WERI-Rb-1 (cell line): ENCODE measurements at regions not wholly inside any gene's neighbourhood (a gene's known extent, or its start where the extent isn't known, plus 50 kb on each side); places are given as distances from the start of the nearest gene placed in this dataset.

Source experiments
- DNase-seq: peaks from one replicate; pipeline ENCODE4 v3.0.0-alpha.2; 2020
- H3K27ac ChIP-seq: fragments of 250-450 bp; sonication (Bioruptor Pico); 2 replicates; pipeline ENCODE4 v1.5.1; 2020; ENCODE audit warnings: mild to moderate bottlenecking, moderate library complexity
- H3K27me3 ChIP-seq: fragments of 250-450 bp; sonication (Bioruptor Pico); 2 replicates; pipeline ENCODE4 v1.5.1; 2021; ENCODE audit warnings: mild to moderate bottlenecking, low read depth, moderate library complexity; ENCODE audit not compliant: insufficient read depth, severe bottlenecking
- H3K36me3 ChIP-seq: fragments of 250-450 bp; sonication (Bioruptor Pico); 2 replicates; pipeline ENCODE4 v1.5.1; 2020; ENCODE audit warnings: mild to moderate bottlenecking, moderate library complexity
- H3K4me3 ChIP-seq: 2 replicates; pipeline ENCODE4 v1.5.1; 2011; ENCODE audit warnings: low read depth, mild to moderate bottlenecking, control low read depth, low read length
- H3K9me3 ChIP-seq: fragments of 250-450 bp; sonication (Bioruptor Pico); 2 replicates; pipeline ENCODE4 v1.5.1; 2021; ENCODE audit warnings: mild to moderate bottlenecking, moderate library complexity; ENCODE audit not compliant: severe bottlenecking
- TF ChIP-seq, protein P1 (sequence below): IDR thresholded peaks from 2 replicates; pipeline ENCODE4 v1.5.1; 2011; ENCODE audit warnings: low read depth, mild to moderate bottlenecking, control low read depth, inconsistent platforms, low read length

DNA sequence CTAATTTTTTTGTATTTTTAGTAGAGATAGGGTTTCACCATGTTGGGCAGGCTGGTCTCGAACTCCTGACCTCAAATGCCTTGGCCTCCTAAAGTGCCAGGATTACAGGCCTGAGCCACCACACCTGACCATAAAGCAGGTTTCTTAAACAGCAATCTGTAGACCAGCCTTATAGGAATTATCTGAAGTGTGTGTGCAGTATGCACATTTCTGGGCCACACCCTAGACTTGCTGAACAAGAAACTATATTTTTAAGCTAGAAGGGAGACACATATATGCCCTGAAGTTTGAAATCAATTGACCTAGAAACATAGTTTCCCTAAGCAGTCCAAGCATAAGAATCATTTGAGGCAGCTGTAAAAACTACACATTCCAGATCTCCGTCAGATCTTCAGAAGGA is 805.7 kb downstream of the TUSC7 start:
- Histone ChIP-seq H3K9me3 (no peaks in the 10 kb centered on the region), H3K27ac (no peak overlapping the region), H3K27me3 (peaks cover 25% of the 10 kb centered on the region), H3K4me3 (no peak overlapping the region), H3K36me3 (no peaks in the 10 kb centered on the region)
- no peak for DNase-seq
- TF ChIP-seq, protein P1, sequence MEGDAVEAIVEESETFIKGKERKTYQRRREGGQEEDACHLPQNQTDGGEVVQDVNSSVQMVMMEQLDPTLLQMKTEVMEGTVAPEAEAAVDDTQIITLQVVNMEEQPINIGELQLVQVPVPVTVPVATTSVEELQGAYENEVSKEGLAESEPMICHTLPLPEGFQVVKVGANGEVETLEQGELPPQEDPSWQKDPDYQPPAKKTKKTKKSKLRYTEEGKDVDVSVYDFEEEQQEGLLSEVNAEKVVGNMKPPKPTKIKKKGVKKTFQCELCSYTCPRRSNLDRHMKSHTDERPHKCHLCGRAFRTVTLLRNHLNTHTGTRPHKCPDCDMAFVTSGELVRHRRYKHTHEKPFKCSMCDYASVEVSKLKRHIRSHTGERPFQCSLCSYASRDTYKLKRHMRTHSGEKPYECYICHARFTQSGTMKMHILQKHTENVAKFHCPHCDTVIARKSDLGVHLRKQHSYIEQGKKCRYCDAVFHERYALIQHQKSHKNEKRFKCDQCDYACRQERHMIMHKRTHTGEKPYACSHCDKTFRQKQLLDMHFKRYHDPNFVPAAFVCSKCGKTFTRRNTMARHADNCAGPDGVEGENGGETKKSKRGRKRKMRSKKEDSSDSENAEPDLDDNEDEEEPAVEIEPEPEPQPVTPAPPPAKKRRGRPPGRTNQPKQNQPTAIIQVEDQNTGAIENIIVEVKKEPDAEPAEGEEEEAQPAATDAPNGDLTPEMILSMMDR, result no peak

DNA sequence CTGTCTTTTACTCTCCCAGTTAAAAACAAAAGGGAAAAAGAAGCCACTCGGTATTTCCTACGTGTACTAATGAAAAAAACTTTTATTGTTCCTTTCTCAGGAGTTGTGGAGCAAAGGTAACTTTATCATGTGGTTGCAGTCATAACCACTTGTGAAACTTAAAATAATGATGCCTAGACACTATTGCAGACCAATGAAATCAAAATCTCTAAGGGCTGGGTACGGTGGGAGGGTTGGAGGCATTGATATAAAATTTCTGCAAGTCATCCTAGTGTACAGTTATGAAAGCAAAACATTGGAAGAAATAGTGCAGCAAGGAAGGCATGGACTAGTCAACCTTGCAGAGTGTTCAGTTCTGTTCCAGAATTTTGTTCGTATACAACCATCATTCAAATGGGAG is 808.8 kb downstream of the TUSC7 start:
- H3K27ac ChIP-seq, result no peak overlapping the region
- DNase-seq, result no peak
- TF ChIP-seq, protein P1, result no peak
- no peak overlapping the region for H3K4me3 ChIP-seq
- H3K27me3 ChIP-seq, result peaks cover 30% of the 10 kb centered on the region
- H3K9me3 ChIP-seq, result no peaks in the 10 kb centered on the region
- no peaks in the 10 kb centered on the region for H3K36me3 ChIP-seq

DNA sequence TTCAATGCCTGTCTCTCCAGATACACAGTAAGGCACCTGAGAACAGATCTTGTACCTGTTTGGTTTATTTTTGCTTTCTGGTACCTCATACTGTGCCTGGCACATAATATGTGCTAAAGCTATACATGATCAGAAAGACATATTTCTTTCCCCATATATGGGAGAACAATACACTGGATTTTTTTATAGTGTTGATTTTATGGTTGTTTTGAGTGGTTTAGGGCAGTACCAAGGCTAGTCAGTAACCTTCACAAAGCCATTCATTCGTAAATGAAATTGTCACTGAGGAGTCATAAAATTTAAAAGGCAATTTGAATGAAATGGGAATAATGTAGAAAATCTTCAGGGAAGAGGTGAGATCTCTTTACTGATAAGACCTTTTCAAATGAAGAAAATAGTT is 810.2 kb downstream of the TUSC7 start:
- H3K4me3 ChIP-seq, result no peak overlapping the region
- H3K27me3 ChIP-seq, result peaks cover 25% of the 10 kb centered on the region
- no peak for DNase-seq
- TF ChIP-seq, protein P1, result no peak
- no peaks in the 10 kb centered on the region for H3K9me3 ChIP-seq
- no peak overlapping the region for H3K27ac ChIP-seq
- H3K36me3 ChIP-seq, result no peaks in the 10 kb centered on the region

DNA sequence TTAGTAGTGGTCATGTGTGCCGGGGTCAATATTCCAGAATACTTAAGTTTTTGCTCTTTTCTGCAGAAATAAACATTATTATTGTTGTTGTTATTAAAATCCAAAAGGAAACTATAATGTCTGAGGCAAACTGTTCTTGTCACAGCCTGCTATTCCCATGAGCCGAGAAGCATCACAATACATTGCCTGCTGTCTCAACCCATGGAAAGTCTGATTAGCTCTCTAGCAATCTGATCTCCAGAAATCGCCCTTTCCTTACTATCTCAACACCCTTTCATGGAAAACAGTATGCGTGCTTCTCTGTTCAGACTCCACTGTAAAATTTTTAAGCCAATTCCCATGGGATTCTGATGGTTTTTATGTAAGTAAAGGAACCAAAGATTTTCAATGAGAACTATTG is 811.0 kb downstream of the TUSC7 start:
- Histone ChIP-seq H3K27ac (no peak overlapping the region), H3K9me3 (no peaks in the 10 kb centered on the region), H3K36me3 (no peaks in the 10 kb centered on the region), H3K4me3 (no peak overlapping the region), H3K27me3 (peaks cover 32% of the 10 kb centered on the region)
- TF ChIP-seq, protein P1, result no peak
- DNase-seq, result no peak

DNA sequence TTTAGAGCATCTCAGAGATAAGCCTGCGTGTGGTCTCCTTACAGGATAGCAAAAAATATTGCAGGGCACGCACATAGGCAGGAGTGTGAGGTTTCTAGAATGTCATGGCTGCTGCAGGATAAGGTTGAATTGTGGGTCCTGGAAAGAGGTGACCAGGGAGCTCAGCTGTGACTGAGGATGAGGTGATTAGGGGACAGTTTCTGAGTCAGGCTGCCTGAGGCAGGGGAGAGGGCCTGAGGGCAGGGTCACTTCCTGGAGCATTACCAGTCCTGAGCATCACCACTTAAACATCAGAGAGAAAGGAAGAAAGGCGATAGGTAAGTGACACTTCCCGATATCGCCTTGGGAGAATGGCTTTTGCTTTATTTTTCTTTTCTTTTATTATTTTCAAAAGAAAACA is 813.8 kb downstream of the TUSC7 start:
- Histone ChIP-seq H3K36me3 (no peaks in the 10 kb centered on the region), H3K9me3 (no peaks in the 10 kb centered on the region), H3K27ac (no peak overlapping the region), H3K27me3 (peaks cover 19% of the 10 kb centered on the region), H3K4me3 (no peak overlapping the region)
- no peak for DNase-seq
- TF ChIP-seq, protein P1, result no peak

DNA sequence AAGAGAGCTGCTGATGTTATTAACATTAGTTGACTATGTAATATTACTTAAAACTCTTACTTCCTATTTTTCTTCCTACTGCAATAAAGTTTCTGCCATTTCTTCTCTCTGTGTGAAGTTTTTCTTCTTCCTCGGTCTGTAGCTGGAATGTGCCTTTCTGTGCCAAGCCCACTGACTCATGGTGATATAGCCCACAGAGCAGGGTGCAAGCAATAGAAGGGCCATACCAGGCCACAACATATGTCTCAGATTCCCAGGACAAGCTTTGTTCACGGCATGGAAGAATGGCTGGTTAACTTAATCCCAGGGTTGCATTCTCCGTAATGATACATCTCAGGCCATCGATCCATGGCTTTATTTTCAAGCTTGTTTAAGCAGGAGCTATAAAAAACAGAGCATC is 815.3 kb downstream of the TUSC7 start:
- Histone ChIP-seq H3K9me3 (no peaks in the 10 kb centered on the region), H3K36me3 (no peaks in the 10 kb centered on the region), H3K27ac (no peak overlapping the region), H3K4me3 (no peak overlapping the region), H3K27me3 (peaks cover 14% of the 10 kb centered on the region)
- TF ChIP-seq, protein P1, result no peak
- peak; percentile 6 for DNase-seq
